Amniotic stem cell (primary cell): ENCODE measurements at regions not wholly inside any gene's neighbourhood (a gene's known extent, or its start where the extent isn't known, plus 50 kb on each side); places are given as distances from the start of the nearest gene placed in this dataset.
"Not testable (repeated sequence)": the region's sequence is repeated elsewhere in the genome, so short reads cannot be mapped to it uniquely, and the experiment has no call there.

Experiments
- DNase-seq: peaks from one replicate; lab custom pipeline; 2025; lab: John Stamatoyannopoulos, UW

- no peak for DNase-seq
Measured at GRCh38 chr9:22170556-22170955, 161.5 kb upstream of the CDKN2B start.

GRCh38 chr9:22170990-22171670 is 162.0 kb upstream of the CDKN2B start:
- DNase-seq, result no peak

- no peak for DNase-seq
Measured at GRCh38 chr9:22171691-22172090, 162.6 kb upstream of the CDKN2B start.

- DNase-seq, result no peak
Measured at GRCh38 chr9:22173908-22174307, 164.8 kb upstream of the CDKN2B start.

GRCh38 chr9:22175972-22176545 is 167.0 kb upstream of the CDKN2B start:
- no peak for DNase-seq

- not testable (repeated sequence) for DNase-seq
Measured at GRCh38 chr9:22181021-22181420, 171.9 kb upstream of the CDKN2B start.

- no peak for DNase-seq
Measured at GRCh38 chr9:22189471-22189870, 180.4 kb upstream of the CDKN2B start.

GRCh38 chr9:22197000-22197399 is 187.9 kb upstream of the CDKN2B start:
- not testable (repeated sequence) for DNase-seq

GRCh38 chr9:22198681-22199080 is 189.6 kb upstream of the CDKN2B start:
- no peak for DNase-seq

GRCh38 chr9:22201256-22201655 is 192.2 kb upstream of the CDKN2B start:
- DNase-seq, result no peak

- no peak for DNase-seq
Measured at GRCh38 chr9:22203371-22204138, 194.4 kb upstream of the CDKN2B start.

GRCh38 chr9:22204240-22204639 is 195.1 kb upstream of the CDKN2B start:
- no peak for DNase-seq

GRCh38 chr9:22206833-22207232 is 197.7 kb upstream of the CDKN2B start:
- DNase-seq, result no peak

GRCh38 chr9:22208846-22209585 is 199.9 kb upstream of the CDKN2B start:
- no peak for DNase-seq

GRCh38 chr9:22210262-22210661 is 201.2 kb upstream of the CDKN2B start:
- no peak for DNase-seq

- no peak for DNase-seq
Measured at GRCh38 chr9:22210936-22211335, 201.8 kb upstream of the CDKN2B start.

- DNase-seq, result peak; percentile 89
Measured at GRCh38 chr9:22211588-22212360, 202.7 kb upstream of the CDKN2B start.

- DNase-seq, result no peak
Measured at GRCh38 chr9:22214021-22214420, 204.9 kb upstream of the CDKN2B start.

- no peak for DNase-seq
Measured at GRCh38 chr9:22214497-22215031, 205.5 kb upstream of the CDKN2B start.

GRCh38 chr9:22215521-22215920 is 206.4 kb upstream of the CDKN2B start:
- no peak for DNase-seq

GRCh38 chr9:22216730-22217172 is 207.6 kb upstream of the CDKN2B start:
- DNase-seq, result no peak
